HepG2 (cell line): ENCODE measurements at regions not wholly inside any gene's neighbourhood (a gene's known extent, or its start where the extent isn't known, plus 50 kb on each side); places are given as distances from the start of the nearest gene placed in this dataset.

Experiments used
- ATF3 ChIP-seq: sonication (generic); formaldehyde crosslinking; IDR thresholded peaks from 2 replicates; pipeline ENCODE4 v1.4.0; 2020; ENCODE audit warnings: missing genetic modification reagents
- CEBPZ ChIP-seq: IDR thresholded peaks from 2 replicates; pipeline ENCODE4 v1.6.1; 2012; ENCODE audit warnings: low read length, improper control_type of control experiment
- NR2F1 ChIP-seq, 2 experiments: fragments of 450-650 bp in 1 of 2; formaldehyde crosslinking in 1 of 2; IDR thresholded peaks; 2 replicates each; pipeline versions ENCODE4 v1.5.0 to v1.6.1; 2016 to 2020; ENCODE audit warnings: mild to moderate bottlenecking in 1 of 2, missing compliant biosample characterization in 1 of 2, missing genetic modification reagents in 1 of 2, moderate library complexity in 1 of 2
- POLR2AphosphoS5 ChIP-seq: IDR thresholded peaks from 2 replicates; pipeline ENCODE4 v1.6.1; 2012; ENCODE audit warnings: low read depth, low read length
- RAD21 ChIP-seq: fragments of 450-650 bp; formaldehyde crosslinking; IDR thresholded peaks from 2 replicates; pipeline ENCODE4 v1.5.0; 2020; ENCODE audit warnings: mild to moderate bottlenecking
- SP5 ChIP-seq: IDR thresholded peaks from 2 replicates; pipeline ENCODE4 v1.6.1; 2016; ENCODE audit warnings: low read depth, borderline replicate concordance
- TARDBP ChIP-seq: sonication (generic); formaldehyde crosslinking; IDR thresholded peaks from 2 replicates; pipeline ENCODE4 v1.8.0; 2022; ENCODE audit warnings: mild to moderate bottlenecking, missing genetic modification reagents
- ZFY ChIP-seq: sonication (generic); formaldehyde crosslinking; IDR thresholded peaks from 2 replicates; pipeline ENCODE4 v1.4.0; 2020; ENCODE audit warnings: missing genetic modification reagents
- ZNF160 ChIP-seq: sonication (generic); formaldehyde crosslinking; IDR thresholded peaks from 2 replicates; pipeline ENCODE4 v1.8.0; 2022; ENCODE audit warnings: mild to moderate bottlenecking, inconsistent platforms, missing genetic modification reagents
- TF ChIP-seq, protein P1 (sequence below): sonication (generic); formaldehyde crosslinking; IDR thresholded peaks from 2 replicates; pipeline ENCODE4 v1.5.0; 2020; ENCODE audit warnings: missing genetic modification reagents

DNA sequence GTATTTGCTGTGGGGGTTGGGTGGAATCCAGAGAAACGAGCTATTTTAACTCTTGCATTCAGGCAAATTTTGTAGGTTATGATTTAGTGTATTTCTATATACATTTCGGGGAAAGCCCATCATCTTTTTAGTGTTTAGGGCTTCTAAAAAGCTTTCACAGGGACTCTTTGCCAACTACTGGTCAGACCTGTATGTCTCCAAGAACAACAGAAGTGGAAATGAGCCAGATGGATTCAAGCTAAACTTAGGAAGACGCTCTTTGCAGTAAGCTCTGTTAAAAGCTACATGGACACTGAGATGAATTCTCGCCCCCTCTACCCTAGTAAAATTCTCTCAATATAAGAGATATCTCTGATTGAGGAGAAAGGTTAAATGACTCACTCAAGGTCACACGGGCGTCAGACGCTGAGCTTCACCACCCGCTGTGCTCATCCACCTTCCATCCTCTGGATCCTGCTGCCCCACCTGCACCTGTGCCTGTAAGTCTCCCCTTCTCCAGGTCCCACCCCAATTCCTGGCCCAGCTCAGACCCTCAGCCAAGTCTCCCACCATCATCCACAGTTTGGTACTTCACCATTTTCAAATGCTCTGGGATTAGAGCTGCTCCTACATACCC lies 85.6 kb downstream of the MARCHF4 start:
- TF ChIP-seq ZNF160 (CRISPR knock-in tag) (no peak), CEBPZ (no peak), NR2F1 (CRISPR knock-in tag; IDR thresholded peaks at IDR 0.05) (no peak), SP5 (CRISPR knock-in tag) (no peak), RAD21 (CRISPR knock-in tag) (no peak), ZFY (CRISPR knock-in tag) (no peak), POLR2AphosphoS5 (no peak), TARDBP (no peak), ATF3 (CRISPR knock-in tag) (no peak)
- TF ChIP-seq, protein P1, sequence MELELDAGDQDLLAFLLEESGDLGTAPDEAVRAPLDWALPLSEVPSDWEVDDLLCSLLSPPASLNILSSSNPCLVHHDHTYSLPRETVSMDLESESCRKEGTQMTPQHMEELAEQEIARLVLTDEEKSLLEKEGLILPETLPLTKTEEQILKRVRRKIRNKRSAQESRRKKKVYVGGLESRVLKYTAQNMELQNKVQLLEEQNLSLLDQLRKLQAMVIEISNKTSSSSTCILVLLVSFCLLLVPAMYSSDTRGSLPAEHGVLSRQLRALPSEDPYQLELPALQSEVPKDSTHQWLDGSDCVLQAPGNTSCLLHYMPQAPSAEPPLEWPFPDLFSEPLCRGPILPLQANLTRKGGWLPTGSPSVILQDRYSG (CRISPR knock-in tag): no peak
